ENCODE measurements at regions not wholly inside any gene's neighbourhood (a gene's known extent, or its start where the extent isn't known, plus 50 kb on each side); places are given as distances from the start of the nearest gene placed in this dataset.

DNA sequence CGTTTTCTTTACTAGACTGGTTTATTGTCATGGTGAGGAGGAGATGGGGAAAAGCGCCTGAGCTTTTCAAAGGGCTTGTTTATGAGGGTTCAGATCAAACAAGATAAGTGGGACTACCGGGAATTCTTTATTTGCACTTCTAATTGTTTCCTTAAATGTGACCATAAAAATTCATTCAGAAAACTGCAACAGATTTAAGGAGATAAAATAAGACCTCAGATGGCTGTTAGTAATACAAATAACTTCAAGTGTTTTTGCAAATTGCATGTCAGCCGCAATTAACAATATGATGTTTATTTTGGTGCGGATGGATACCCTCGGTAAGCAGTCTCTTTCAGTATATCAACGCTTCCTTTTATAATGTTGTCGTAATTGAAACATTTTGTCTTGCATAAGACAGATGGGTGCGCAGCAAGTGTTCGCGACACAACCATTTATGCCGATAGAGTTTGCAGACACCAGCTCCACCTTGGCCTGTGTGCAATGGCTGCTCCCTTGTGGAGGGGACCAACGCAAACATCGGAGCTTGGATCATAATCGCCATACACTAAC is 151.0 kb downstream of the C4orf33 start:
- no peak overlapping the region for H3K18ac ChIP-seq (ENCODE audit: low read depth, low read length)
- no peaks in the 10 kb centered on the region for H3K27me3 ChIP-seq (ENCODE audit: control insufficient read depth, insufficient read depth, low read length)
- WGBS, 2 experiments (ENCODE audit: extremely low coverage in 2 of 2, insufficient read length in 1 of 2) = 78% methylated on average over 8 of the region's 15 CpGs; no CpG with 5 or more reads in 1 of the 2 experiments
- ATAC-seq (ENCODE audit: low read depth) = no peak
- TF ChIP-seq, protein P1, sequence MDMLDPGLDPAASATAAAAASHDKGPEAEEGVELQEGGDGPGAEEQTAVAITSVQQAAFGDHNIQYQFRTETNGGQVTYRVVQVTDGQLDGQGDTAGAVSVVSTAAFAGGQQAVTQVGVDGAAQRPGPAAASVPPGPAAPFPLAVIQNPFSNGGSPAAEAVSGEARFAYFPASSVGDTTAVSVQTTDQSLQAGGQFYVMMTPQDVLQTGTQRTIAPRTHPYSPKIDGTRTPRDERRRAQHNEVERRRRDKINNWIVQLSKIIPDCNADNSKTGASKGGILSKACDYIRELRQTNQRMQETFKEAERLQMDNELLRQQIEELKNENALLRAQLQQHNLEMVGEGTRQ (IDR thresholded peaks at IDR 0.05; ENCODE audit: low read depth, low read length) = no peak
- TF ChIP-seq RFX5 (IDR thresholded peaks at IDR 0.05; ENCODE audit: low read depth, low read length) (no peak), CEBPB (IDR thresholded peaks at IDR 0.05; ENCODE audit: low read depth, low read length) (no peak), FOS (IDR thresholded peaks at IDR 0.05; ENCODE audit: low read depth, low read length) (no peak), POLR2A (IDR thresholded peaks at IDR 0.05; ENCODE audit: low read depth, low read length) (no peak), MAFK (IDR thresholded peaks at IDR 0.05; ENCODE audit: low read depth, low read length) (no peak), SMC3 (IDR thresholded peaks at IDR 0.05; ENCODE audit: low read depth, low read length) (no peak)
- TF ChIP-seq, protein P2, sequence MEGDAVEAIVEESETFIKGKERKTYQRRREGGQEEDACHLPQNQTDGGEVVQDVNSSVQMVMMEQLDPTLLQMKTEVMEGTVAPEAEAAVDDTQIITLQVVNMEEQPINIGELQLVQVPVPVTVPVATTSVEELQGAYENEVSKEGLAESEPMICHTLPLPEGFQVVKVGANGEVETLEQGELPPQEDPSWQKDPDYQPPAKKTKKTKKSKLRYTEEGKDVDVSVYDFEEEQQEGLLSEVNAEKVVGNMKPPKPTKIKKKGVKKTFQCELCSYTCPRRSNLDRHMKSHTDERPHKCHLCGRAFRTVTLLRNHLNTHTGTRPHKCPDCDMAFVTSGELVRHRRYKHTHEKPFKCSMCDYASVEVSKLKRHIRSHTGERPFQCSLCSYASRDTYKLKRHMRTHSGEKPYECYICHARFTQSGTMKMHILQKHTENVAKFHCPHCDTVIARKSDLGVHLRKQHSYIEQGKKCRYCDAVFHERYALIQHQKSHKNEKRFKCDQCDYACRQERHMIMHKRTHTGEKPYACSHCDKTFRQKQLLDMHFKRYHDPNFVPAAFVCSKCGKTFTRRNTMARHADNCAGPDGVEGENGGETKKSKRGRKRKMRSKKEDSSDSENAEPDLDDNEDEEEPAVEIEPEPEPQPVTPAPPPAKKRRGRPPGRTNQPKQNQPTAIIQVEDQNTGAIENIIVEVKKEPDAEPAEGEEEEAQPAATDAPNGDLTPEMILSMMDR (conservative IDR thresholded peaks at IDR 0.05; ENCODE audit: low read depth, low read length) = no peak
- TF ChIP-seq, protein P3, sequence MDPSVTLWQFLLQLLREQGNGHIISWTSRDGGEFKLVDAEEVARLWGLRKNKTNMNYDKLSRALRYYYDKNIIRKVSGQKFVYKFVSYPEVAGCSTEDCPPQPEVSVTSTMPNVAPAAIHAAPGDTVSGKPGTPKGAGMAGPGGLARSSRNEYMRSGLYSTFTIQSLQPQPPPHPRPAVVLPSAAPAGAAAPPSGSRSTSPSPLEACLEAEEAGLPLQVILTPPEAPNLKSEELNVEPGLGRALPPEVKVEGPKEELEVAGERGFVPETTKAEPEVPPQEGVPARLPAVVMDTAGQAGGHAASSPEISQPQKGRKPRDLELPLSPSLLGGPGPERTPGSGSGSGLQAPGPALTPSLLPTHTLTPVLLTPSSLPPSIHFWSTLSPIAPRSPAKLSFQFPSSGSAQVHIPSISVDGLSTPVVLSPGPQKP (IDR thresholded peaks at IDR 0.05; ENCODE audit: borderline replicate concordance, low read depth, low read length) = no peak
- no peak overlapping the region for H3K14ac ChIP-seq (replicated peaks; ENCODE audit: low read depth, low read length)
- no peak overlapping the region for H4K8ac ChIP-seq (ENCODE audit: low read depth in 2 of 2, low read length in 2 of 2)
- H3K9me3 ChIP-seq (ENCODE audit: control insufficient read depth, insufficient read depth, low read length) = no peaks in the 10 kb centered on the region
- H3K36me3 ChIP-seq (ENCODE audit: control insufficient read depth, insufficient read depth, low read length) = no peaks in the 10 kb centered on the region
- H3K4me3 ChIP-seq (ENCODE audit: insufficient read depth, low read depth, low read length) = no peak overlapping the region
- BruUV-seq (replicated peaks) = no TSS peak
- no peak overlapping the region for H3K4ac ChIP-seq (ENCODE audit: low read depth, low read length)
- no peak overlapping the region for H4K5ac ChIP-seq (ENCODE audit: low read depth, low read length)
- ChIA-PET CTCF (interaction anchor here (0.7 kb wide), 1 partner anchor 779 kb away, joined by 4 read pairs; no protein-coding TSS in a partner anchor), POLR2A (ENCODE audit: unreplicated experiment) (no interaction called here)
- H2AK5ac ChIP-seq (ENCODE audit: low read depth, low read length) = no peak overlapping the region
- no peak overlapping the region for H2BK120ac ChIP-seq (ENCODE audit: low read depth, low read length)
- no peak for DNase-seq
- H3K4me2 ChIP-seq (ENCODE audit: low read depth, low read length) = no peak overlapping the region
- H2AFZ ChIP-seq (replicated peaks; ENCODE audit: low read length, poor library complexity) = no peak overlapping the region
- H3K27ac ChIP-seq (ENCODE audit: insufficient read depth, low read length) = no peak overlapping the region
- in situ Hi-C loops (cut with MboI; ENCODE audit: low sequenced_read_pairs) = no loop called here
- H4K20me1 ChIP-seq (ENCODE audit: insufficient read depth, low read length) = no peaks in the 10 kb centered on the region
- intact Hi-C loops (cut with micrococcal nuclease) = no loop called here
- H3K23ac ChIP-seq (ENCODE audit: low read depth, low read length) = no peak overlapping the region
- H2BK15ac ChIP-seq (ENCODE audit: low read depth, low read length) = no peak overlapping the region
- no peaks in the 10 kb centered on the region for H3K9me1 ChIP-seq (ENCODE audit: insufficient read depth, low read length)
- no peak overlapping the region for H2BK5ac ChIP-seq (ENCODE audit: low read depth, low read length, poor library complexity, severe bottlenecking)
- no peaks in the 10 kb centered on the region for H3K79me1 ChIP-seq (ENCODE audit: low read depth in 1 of 2, low read length in 2 of 2)
- H3K56ac ChIP-seq (ENCODE audit: extremely low read depth, insufficient read depth, low read length) = no peak overlapping the region
- no peak overlapping the region for H3K9ac ChIP-seq (ENCODE audit: low read depth, low read length)
- H2BK20ac ChIP-seq (ENCODE audit: low read depth, low read length) = no peak overlapping the region
- H3K4me1 ChIP-seq (ENCODE audit: control insufficient read depth, insufficient read depth, low read length) = no peaks in the 10 kb centered on the region
- dilution Hi-C loops (cut with HindIII; ENCODE audit: low sequenced_read_pairs, unreplicated experiment) = no loop called here
- no peak overlapping the region for H2AK9ac ChIP-seq (replicated peaks; ENCODE audit: low read depth, low read length, poor library complexity)
- H4K91ac ChIP-seq (ENCODE audit: insufficient read depth, low read depth, low read length) = no peak overlapping the region

Measured in IMR-90 (cell line).